CD4-positive, alpha-beta T cell (primary cell): ENCODE measurements at regions not wholly inside any gene's neighbourhood (a gene's known extent, or its start where the extent isn't known, plus 50 kb on each side); places are given as distances from the start of the nearest gene placed in this dataset.

ENCODE experiments used
- ATAC-seq: fragments of 200-7000 bp; cut with Tn5 transposase; one replicate; pipeline ENCODE4 v1.10.0; 2022; ENCODE audit warnings: mild to moderate bottlenecking; ENCODE audit not compliant: poor library complexity
- CTCF ChIA-PET: fragments of 350-600 bp; sonication (Branson Sonifier 250); formaldehyde crosslinking; loops from one replicate; lab custom pipeline; 2021; ENCODE audit warnings: antibody characterized with exemption, inconsistent platforms; lab: Charles Lee
- POLR2A ChIA-PET: fragments of 350-600 bp; sonication (Branson Sonifier 250); formaldehyde crosslinking; loops from one replicate; lab custom pipeline; 2021; ENCODE audit warnings: antibody characterized with exemption, inconsistent platforms; lab: Charles Lee
- DNase-seq, 14 experiments: peaks; one replicate each; pipeline ENCODE4 v3.0.0-alpha.2; 2013 to 2020; ENCODE audit warnings: mixed read lengths in 2 of 14
- H3K27ac ChIP-seq, 2 donors: one replicate each; pipeline versions ENCODE4 v1.5.1 to v1.7.0; 2013; ENCODE audit warnings: low read length in 2 of 2, low read depth in 1 of 2, mild to moderate bottlenecking in 1 of 2
- H3K27me3 ChIP-seq, 2 experiments: 1 replicate in 1 of 2; 2 replicates in 1 of 2; pipeline versions ENCODE4 v1.6.1 to v1.7.0; 2013; ENCODE audit warnings: low read length in 2 of 2, control low read depth in 1 of 2, mild to moderate bottlenecking in 1 of 2, moderate library complexity in 1 of 2; ENCODE audit not compliant: insufficient read depth in 2 of 2, control insufficient read depth in 1 of 2
- H3K36me3 ChIP-seq: one replicate; pipeline ENCODE4 v1.6.1; 2013; ENCODE audit warnings: low read length, control low read depth; ENCODE audit not compliant: insufficient read depth
- H3K4me1 ChIP-seq: one replicate; pipeline ENCODE4 v1.6.1; 2013; ENCODE audit warnings: low read length, control low read depth; ENCODE audit not compliant: insufficient read depth
- H3K4me3 ChIP-seq: one replicate; pipeline ENCODE4 v1.5.1; 2013; ENCODE audit warnings: mild to moderate bottlenecking, low read length, moderate library complexity
- H3K9me3 ChIP-seq, 2 experiments: 1 replicate in 1 of 2; 2 replicates in 1 of 2; pipeline versions ENCODE4 v1.6.1 to v1.7.0; 2013; ENCODE audit warnings: low read length in 2 of 2, mild to moderate bottlenecking in 2 of 2, control low read depth in 1 of 2, moderate library complexity in 1 of 2; ENCODE audit not compliant: control insufficient read depth in 1 of 2, insufficient read depth in 1 of 2
- H3K27ac Mint-ChIP-seq: one replicate; pipeline ENCODE4 v1.8.0; 2020; ENCODE audit warnings: mixed read lengths
- H3K27me3 Mint-ChIP-seq: one replicate; pipeline ENCODE4 v1.8.0; 2021; ENCODE audit warnings: mixed read lengths
- H3K36me3 Mint-ChIP-seq: one replicate; pipeline ENCODE4 v1.8.0; 2021; ENCODE audit warnings: low read depth, mixed read lengths
- H3K4me1 Mint-ChIP-seq: one replicate; pipeline ENCODE4 v1.8.0; 2021; ENCODE audit warnings: low read depth, mixed read lengths
- H3K4me3 Mint-ChIP-seq: one replicate; pipeline ENCODE4 v1.8.0; 2020; ENCODE audit warnings: mild to moderate bottlenecking, mixed read lengths
- H3K9me3 Mint-ChIP-seq: one replicate; pipeline ENCODE4 v1.8.0; 2020; ENCODE audit warnings: mixed read lengths
- CTCF ChIP-seq: fragments of 200-600 bp; IDR thresholded peaks from one replicate; pipeline ENCODE4 v1.8.0; 2022; ENCODE audit warnings: antibody characterized with exemption, mild to moderate bottlenecking
- intact Hi-C, 2 experiments: fragments of 100-400 bp; cut with DNase I in 1 of 2; cut with micrococcal nuclease in 1 of 2; formaldehyde crosslinking; loops; one replicate each; pipeline versions ENCODE4 v1.15.1 to v1.9.0; 2023 to 2025; cut with DNase I, micrococcal nuclease

- no peak for DNase-seq
- Histone ChIP-seq H3K9me3 (no peaks in the 10 kb centered on the region), H3K4me1 (no peaks in the 10 kb centered on the region), H3K27ac (no peak overlapping the region), H3K27me3 (peaks cover 5 to 21% of the 10 kb centered on the region in 2 experiments), H3K36me3 (no peaks in the 10 kb centered on the region), H3K4me3 (no peak overlapping the region)
- Mint-ChIP-seq H3K4me1 (no peaks in the 10 kb centered on the region), H3K27me3 (peaks cover 40% of the 10 kb centered on the region), H3K36me3 (no peaks in the 10 kb centered on the region), H3K27ac (no peak overlapping the region), H3K4me3 (no peak overlapping the region), H3K9me3 (no peaks in the 10 kb centered on the region)
- POLR2A ChIA-PET = no interaction called here
- intact Hi-C loops = no loop called here
- no peak for ATAC-seq
- no peak for TF ChIP-seq CTCF
- CTCF ChIA-PET = no interaction called here
These were observed 113.3 kb downstream of the RPS12 start for GRCh38 chr6:132927713-132928112.

GRCh38 chr6:132929141-132929540 is 114.8 kb downstream of the RPS12 start:
- ATAC-seq = no peak
- no peaks in the 10 kb centered on the region for H3K36me3 ChIP-seq
- CTCF ChIA-PET = no interaction called here
- TF ChIP-seq CTCF = no peak
- no peak overlapping the region for H3K27ac Mint-ChIP-seq
- H3K9me3 ChIP-seq = no peaks in the 10 kb centered on the region
- peaks cover 51% of the 10 kb centered on the region for H3K27me3 Mint-ChIP-seq
- intact Hi-C loops = no loop called here
- H3K9me3 Mint-ChIP-seq = no peaks in the 10 kb centered on the region
- H3K36me3 Mint-ChIP-seq = no peaks in the 10 kb centered on the region
- H3K4me1 Mint-ChIP-seq = no peaks in the 10 kb centered on the region
- H3K27ac ChIP-seq = no peak overlapping the region
- H3K4me1 ChIP-seq = no peaks in the 10 kb centered on the region
- POLR2A ChIA-PET = no interaction called here
- H3K27me3 ChIP-seq = peaks cover 12 to 21% of the 10 kb centered on the region in 2 experiments
- H3K4me3 Mint-ChIP-seq = no peak overlapping the region
- DNase-seq = no peak
- no peak overlapping the region for H3K4me3 ChIP-seq

- no peaks in the 10 kb centered on the region for H3K36me3 ChIP-seq
- Mint-ChIP-seq H3K27ac (no peak overlapping the region), H3K36me3 (no peaks in the 10 kb centered on the region), H3K4me1 (no peaks in the 10 kb centered on the region), H3K27me3 (peaks cover 53% of the 10 kb centered on the region), H3K9me3 (no peaks in the 10 kb centered on the region), H3K4me3 (no peak overlapping the region)
- no peak for DNase-seq
- H3K27ac ChIP-seq = no peak overlapping the region
- intact Hi-C loops = no loop called here
- POLR2A ChIA-PET = no interaction called here
- H3K4me1 ChIP-seq = no peaks in the 10 kb centered on the region
- no peaks in the 10 kb centered on the region for H3K9me3 ChIP-seq
- CTCF ChIA-PET = no interaction called here
- no peak overlapping the region for H3K4me3 ChIP-seq
- H3K27me3 ChIP-seq = peaks cover 17 to 29% of the 10 kb centered on the region in 2 experiments
- no peak for TF ChIP-seq CTCF
- ATAC-seq = no peak
These were observed 116.9 kb downstream of the RPS12 start for GRCh38 chr6:132931313-132931712.
